ENCODE measurements at regions not wholly inside any gene's neighbourhood (a gene's known extent, or its start where the extent isn't known, plus 50 kb on each side); places are given as distances from the start of the nearest gene placed in this dataset.
"Not testable (repeated sequence)": the region's sequence is repeated elsewhere in the genome, so short reads cannot be mapped to it uniquely, and the experiment has no call there.

DNA sequence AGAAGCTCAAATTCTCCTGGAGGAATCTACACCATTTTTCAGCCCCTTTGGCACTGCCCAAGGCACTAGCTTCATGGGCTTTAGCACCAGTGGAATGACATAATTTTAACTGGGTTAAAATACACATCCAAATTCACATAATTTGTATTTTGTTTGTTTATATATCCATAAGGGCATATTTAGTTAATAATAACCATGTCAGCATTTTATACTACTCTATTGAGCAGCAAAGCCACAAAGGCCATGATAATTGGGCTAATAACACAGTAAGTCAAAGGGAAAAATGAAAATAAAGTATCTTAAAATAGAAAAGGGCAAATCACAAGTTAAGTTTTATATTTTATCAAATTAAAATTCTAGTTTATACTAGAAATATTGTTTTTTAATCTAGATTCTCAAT, 262.7 kb upstream of the TACR3 start:
- no peak for DNase-seq

DNA sequence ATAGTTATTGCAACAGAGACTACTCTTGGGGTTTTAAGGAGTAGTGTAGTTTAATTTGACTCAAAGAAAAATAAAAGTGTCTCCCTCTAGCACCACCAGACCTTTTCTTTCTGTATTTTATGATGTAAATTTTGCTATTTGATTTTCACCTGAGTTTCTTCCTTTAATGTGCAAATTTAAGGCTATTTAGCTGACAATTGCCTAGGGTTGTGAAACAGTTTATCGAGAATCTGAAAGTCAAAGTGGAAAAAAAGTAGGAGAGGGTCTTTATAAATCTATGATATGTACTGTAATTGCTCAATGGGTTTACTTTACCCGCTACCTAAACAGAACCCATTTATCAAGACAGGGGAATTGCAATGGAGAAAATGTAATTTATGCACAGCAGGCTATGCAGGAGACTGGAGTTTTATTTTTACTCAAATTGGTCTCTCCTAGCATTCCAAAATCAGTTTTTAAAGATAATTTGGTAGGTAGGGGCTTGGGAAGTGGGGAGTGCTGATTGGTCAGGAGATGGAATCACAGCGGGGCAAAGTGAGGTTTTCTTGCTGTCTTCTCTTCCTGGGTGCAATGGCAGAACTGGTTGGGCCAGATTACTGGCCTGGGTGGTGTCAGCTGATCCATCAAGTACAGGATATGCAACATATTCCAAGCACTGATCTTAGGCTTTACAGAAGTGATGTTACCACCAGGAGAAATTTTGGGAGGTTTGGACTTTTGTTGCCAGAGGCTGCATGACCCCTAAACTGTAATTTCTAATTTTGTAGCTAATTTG, 228.6 kb upstream of the TACR3 start:
- DNase-seq = no peak

DNA sequence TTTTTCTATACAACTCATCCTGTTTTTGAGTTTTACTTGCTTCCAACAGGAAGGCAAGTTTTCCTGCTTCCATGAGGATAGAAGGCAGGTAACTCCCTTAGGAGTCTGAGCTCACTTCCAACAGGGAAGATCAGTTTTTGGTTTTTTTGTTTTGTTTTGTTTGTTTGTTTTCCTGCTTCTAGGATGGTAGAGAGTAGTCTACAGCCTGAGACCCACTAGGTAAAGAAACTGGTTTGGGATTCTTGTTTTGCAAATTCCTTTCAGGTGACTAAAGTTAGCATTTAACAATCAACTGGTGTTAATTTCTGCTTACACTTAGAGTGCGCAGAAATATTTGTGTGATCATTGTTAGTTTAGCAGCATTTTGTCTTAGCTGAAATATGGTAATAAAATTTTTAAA, 227.8 kb upstream of the TACR3 start:
- DNase-seq = no peak

GRCh38 chr4:103946621-103947268, 227.0 kb upstream of the TACR3 start:
- DNase-seq = not testable (repeated sequence)

DNA sequence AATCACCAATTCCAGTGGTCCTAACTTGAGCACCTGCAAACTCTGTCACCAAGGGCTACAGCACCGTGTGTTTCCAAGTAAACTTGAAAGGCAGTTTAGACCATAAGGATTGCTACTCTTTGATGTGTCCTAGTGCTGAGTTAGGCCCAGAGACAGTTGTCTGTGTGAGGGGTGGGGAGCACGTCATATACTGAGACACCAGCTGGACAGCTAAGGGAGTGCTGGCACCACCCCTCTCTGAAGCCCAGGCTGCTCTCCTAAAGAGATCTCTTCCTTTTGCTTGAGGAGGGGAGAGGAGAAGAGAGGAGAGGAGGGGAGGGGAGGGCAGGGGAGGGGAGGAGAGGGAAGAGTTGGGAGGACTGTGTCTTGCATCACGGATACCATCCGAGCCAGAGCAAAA, 218.7 kb upstream of the TACR3 start:
- no peak for DNase-seq

DNA sequence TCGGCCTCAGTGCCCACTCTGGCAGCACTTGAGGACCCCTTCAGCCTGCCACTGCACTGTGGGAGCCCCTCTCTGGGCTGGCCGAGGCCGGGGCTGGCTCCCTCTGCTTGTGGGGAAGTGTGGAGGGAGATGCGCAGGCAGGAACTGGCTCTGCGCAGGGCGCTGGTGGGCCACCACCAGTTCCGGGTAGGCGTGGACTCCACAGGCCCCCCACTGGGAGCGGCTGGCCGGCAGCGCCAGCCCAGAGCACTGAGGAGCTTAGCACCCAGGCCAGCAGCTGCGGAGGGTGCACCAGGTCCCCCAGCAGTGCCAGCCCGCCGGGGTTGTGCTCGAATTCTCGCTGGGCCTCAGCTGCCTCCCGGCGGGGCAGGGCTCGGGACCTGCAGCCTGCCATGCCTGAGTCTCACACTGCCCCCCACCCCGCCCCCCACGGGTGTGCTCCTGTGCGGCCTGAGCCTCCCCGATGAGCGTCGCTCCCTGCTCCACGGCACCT, 216.9 kb upstream of the TACR3 start:
- no peak for DNase-seq

GRCh38 chr4:103934178-103934789, 214.5 kb upstream of the TACR3 start:
- no peak for DNase-seq

GRCh38 chr4:103928370-103928769, 208.6 kb upstream of the TACR3 start:
- DNase-seq = no peak

DNA sequence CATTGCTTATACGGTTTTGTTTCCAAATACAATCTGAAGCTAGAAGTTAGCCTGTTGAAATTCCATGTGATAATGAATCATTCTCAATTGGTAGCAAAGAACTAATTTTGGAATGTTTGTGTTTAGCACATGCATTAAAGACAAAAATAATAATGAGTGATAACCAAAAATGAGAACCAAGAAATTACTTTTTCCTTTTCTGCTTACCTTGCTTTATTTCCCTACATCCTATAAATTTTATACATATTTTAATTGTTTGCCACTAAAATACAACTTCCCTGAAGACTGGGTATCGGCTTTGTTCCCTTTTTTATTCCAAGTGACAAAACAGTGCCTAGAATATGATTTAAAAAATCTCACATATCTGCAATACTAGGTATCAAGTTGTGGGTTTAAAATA, 203.8 kb upstream of the TACR3 start:
- no peak for DNase-seq

DNA sequence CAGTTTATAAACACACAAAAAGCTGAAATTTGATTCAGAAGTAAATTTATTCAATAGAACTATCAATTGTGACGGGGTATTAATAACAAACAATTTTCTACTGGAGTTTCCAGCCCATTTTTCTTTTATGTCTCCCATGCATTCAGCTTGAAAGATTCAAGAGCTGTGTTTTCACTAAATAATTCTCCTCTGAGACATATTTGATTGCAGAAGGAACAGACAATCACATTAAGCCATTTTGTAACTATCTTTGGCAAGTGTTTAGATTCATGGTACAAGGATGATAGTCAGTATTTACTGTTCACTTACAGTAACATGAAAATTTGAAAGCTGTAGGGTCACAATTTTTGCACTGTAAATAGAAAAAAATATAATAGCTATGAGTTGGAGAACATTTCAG, 198.4 kb upstream of the TACR3 start:
- no peak for DNase-seq

- no peak for DNase-seq
Observed at GRCh38 chr4:103915224-103915869, 195.6 kb upstream of the TACR3 start.

DNA sequence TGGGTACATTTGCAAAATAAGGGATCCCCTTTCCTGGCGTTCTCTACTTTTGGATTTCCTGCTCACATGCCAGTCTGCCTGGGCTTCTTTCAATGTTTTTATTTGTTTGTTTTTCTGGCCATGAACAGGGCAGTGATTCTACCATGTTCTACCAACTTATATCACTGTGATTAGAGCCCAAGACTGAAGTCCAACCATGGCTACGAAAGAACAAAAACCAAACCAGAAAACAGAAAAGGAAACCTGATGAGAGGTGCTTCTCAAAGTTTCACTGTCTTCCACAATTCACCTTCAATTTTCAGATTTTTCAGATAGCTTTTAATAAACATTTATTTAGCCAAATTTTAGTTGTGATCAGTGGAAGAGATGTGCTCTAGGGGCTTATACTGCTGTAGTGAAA, 187.6 kb upstream of the TACR3 start:
- no peak for DNase-seq

DNA sequence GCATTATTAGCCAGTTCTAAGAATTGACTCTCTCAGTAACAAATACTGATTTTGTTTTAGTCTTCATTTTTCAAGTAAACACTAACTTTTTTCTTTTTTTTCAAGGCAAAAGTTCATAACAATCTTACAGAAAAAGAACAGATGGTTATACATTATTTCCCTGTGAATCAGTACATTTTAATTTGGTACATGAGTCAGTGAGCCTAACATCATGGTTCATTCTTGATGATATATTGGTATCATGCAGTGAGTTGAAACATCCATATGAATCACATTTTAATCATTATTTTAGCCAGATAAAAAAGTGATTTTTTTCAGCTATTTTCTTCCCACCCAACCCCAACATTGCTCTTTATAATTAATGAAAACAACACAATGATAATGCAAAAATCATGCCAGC, 184.3 kb upstream of the TACR3 start:
- DNase-seq = no peak

DNA sequence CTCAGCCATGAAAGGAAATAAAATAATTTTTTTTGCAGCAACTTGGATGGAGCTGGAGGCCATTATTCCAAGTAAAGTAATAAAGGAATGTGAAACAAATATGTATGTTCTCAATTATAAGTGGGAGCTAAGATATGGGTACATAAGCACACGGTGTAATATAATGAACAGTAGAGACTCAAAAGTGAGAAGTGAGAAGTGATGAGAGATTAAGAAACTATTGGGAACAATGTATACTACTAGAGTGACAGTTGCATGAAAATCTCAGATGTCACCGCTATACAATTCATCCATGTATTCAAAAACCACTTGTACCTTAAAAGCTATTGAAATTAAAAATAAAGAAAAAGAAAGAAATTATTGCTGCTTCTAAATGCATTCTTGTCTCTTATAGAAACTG, 182.9 kb upstream of the TACR3 start:
- no peak for DNase-seq

DNA sequence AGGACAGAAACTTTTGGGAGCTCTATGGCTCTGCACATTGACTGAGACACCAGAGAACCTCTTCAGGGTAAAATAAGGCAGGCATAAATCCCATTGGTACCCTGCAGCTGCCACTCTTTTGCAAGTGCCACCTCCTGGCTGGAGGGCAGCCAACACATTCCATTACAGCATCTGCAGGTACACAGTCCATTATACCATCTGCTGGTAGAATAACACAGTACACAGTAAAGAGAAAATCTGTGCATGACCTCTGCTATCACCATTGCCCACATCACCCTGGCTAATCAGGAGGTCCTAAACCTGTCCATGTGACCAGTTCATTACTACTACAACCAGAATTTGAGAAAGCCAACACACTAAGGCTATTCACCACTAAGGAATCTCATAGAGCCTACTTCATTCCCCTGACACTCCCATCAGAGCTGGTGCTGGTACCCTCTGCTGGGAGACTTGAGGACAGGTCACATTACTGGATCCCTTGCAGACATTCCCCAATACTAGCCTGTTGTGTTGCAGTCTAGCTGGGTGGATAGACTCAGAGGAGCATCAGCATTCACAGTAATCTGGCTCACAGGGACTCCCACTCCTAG, 176.2 kb upstream of the TACR3 start:
- no peak for DNase-seq

DNA sequence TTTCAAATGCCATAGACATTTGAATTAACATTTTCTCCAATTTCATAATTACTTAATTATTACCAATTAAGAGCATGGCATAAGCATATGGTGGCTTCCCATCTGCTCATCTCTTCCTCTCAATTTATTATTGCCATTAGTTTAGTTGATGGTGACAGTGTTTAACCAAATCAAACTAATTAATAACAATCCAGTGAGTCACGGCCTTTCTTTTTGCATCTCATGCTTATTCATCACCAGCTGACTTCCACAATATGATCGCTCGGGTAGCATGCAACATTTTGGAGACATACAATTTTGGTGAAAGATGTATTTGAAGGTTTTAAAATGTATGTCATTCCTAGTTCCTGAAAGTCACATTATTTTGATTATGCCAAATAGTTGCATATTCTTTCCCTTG, 172.8 kb upstream of the TACR3 start:
- DNase-seq = no peak

DNA sequence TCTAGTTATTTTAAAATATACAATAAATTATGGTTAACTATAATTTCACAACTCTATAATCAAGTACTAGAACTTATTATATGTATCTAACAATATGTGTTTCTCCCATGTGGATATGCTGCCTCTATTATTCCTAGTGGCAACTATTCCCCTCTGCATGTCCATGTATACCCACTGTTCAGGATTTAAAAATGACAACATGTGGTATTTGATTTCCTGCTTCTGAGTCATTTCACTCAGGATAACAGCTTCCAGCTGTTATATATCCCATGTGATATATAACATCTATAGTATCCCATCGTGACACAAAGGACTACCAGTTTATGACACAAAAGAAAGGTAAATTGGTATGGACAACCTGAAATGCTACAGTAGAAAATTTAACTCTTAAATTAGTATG, 167.4 kb upstream of the TACR3 start:
- DNase-seq = no peak

- no peak for DNase-seq
Observed at GRCh38 chr4:103885152-103885551, 165.4 kb upstream of the TACR3 start.

GRCh38 chr4:103867311-103867710, 147.5 kb upstream of the TACR3 start:
- no peak for DNase-seq

GRCh38 chr4:103853627-103854026, 133.8 kb upstream of the TACR3 start:
- DNase-seq = no peak

DNA sequence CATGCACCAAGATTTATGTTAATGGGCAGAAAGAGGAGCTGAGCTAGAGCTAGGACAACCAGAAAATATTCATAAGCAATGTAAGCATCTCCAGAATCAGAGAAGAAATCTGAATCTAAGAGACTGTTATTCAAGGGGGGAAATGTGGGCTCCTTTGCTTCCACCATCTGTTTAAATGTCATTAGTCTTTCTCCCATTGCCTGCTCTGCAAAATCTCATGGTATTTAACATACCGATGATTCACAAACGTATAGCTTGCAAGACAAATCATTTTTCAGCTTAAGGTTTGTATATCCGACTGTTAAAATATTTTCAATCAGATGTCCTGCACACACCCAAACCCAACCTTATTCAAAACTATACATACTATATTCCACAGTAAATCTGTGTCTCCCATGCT, 133.4 kb upstream of the TACR3 start:
- no peak for DNase-seq

GRCh38 chr4:103845075-103845474, 125.3 kb upstream of the TACR3 start:
- no peak for DNase-seq

DNA sequence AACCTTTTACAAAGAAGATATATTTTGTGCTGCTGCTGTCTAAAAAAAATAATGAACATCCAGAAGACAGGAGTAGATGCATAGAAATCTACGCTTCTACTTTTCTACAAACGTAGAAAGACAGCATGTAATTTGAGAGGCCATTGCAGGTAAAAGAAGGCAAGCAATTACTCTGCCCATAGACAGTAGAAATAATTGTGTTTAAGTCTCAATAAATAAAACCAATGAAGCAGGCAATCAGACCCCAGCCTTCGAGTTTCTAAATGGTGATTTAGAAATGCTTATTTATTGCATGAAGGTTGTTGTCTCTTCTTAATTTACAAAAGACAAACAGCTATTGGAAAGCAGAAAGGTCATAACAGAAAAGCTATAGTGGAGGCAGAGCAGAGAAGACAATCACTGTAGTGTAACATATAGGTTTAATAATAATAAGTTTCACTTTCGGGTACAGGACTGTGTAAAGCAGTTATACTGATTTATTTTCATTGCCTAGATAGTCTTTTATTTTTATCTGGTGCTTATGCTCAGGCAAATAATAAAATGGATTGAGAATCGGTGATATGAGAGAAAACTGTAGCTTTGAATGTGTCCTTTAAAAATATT, 123.0 kb upstream of the TACR3 start:
- no peak for DNase-seq

Data from stimulated activated CD4-positive, alpha-beta T cell treated with anti-CD3 and anti-CD28 coated beads, Interleukin-2, amount 100 ng/mL, for 24 hours (primary cell).